Keratinocyte (primary cell): ENCODE measurements at regions not wholly inside any gene's neighbourhood (a gene's known extent, or its start where the extent isn't known, plus 50 kb on each side); places are given as distances from the start of the nearest gene placed in this dataset.
"Not testable (repeated sequence)": the region's sequence is repeated elsewhere in the genome, so short reads cannot be mapped to it uniquely, and the experiment has no call there.

Experiments
- CTCF ChIP-seq, 3 experiments: IDR thresholded peaks in 1 of 3; conservative IDR thresholded peaks in 1 of 3; optimal IDR thresholded peaks in 1 of 3; 2 replicates in 2 of 3; 3 replicates in 1 of 3; pipeline versions ENCODE3 to v1.5.1; 2011; ENCODE audit warnings: low read length in 3 of 3, mild to moderate bottlenecking in 3 of 3, moderate library complexity in 2 of 3, control low read depth in 1 of 3, inconsistent platforms in 1 of 3; ENCODE audit not compliant: insufficient read depth in 2 of 3; ENCODE audit errors: extremely low read depth in 1 of 3
- EZH2 ChIP-seq: IDR thresholded peaks from one replicate; pipeline ENCODE4 v1.6.1; 2012; ENCODE audit warnings: inconsistent platforms, mild to moderate bottlenecking, low read length, moderate library complexity

DNA sequence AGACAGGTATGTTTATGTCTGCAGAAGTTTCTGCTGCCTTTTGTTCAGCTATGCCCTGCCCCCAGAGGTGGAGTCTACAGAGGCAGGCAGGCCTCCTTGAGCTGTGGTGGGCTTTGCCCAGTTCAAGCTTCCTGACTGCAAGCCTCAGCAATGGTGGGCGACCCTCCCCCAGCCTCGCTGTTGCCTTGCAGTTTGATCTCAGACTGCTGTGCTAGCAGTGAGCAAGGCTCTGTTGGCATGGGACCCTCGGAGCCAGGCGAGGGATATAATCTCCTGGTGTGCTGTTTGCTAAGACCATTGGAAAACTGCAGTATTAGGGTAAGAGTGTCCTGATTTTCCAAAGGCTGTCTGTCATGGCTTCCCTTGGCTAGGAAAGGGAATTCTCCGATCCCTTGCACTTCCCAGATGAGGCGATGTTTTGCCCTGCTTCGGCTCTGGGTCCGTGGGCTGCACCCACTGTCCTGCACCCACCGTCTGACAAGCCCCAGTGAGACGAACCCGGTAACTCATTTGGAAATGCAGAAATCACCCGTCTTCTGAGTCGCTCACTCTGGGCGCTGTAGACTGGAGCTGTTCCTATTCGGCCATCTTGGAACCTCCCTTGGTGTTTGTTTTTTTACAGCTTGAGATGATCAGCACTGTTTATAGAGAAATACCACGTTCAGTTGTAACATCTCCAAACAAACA is 2705.5 kb upstream of the PCDH20 start:
- not testable (repeated sequence) for TF ChIP-seq CTCF (optimal IDR thresholded peaks at IDR 0.05 in 1 of 3, IDR thresholded peaks at IDR 0.05 in 1 of 3, conservative IDR thresholded peaks at IDR 0.05 in 1 of 3; ENCODE audit: extremely low read depth in 1 of 3, insufficient read depth in 2 of 3, low read length in 3 of 3); EZH2
